HG03571 (cell line): ENCODE measurements at regions not wholly inside any gene's neighbourhood (a gene's known extent, or its start where the extent isn't known, plus 50 kb on each side); places are given as distances from the start of the nearest gene placed in this dataset.

Experiments used
- ATAC-seq: cut with Tn5 transposase; IDR thresholded peaks from one replicate; pipeline ENCODE4 v1.9.1; 2021; ENCODE audit not compliant: unreplicated experiment

GRCh38 chr10:21327289-21327993 is 198.0 kb downstream of the SKIDA1 start:
- ATAC-seq: no peak

- no peak for ATAC-seq
Measured at GRCh38 chr10:21326594-21327288, 198.7 kb downstream of the SKIDA1 start.

GRCh38 chr10:21318540-21319167 is 206.8 kb downstream of the SKIDA1 start:
- no peak for ATAC-seq

GRCh38 chr10:21317902-21318301 is 207.6 kb downstream of the SKIDA1 start:
- no peak for ATAC-seq

- no peak for ATAC-seq
Measured at GRCh38 chr10:21315645-21316220, 209.7 kb downstream of the SKIDA1 start.

GRCh38 chr10:21314906-21315644 is 210.4 kb downstream of the SKIDA1 start:
- ATAC-seq: no peak

- ATAC-seq: no peak
Measured at GRCh38 chr10:21314111-21314626, 211.3 kb downstream of the SKIDA1 start.

GRCh38 chr10:21313691-21314090 is 211.8 kb downstream of the SKIDA1 start:
- no peak for ATAC-seq

GRCh38 chr10:21311426-21311825 is 214.1 kb downstream of the SKIDA1 start:
- ATAC-seq: no peak

- ATAC-seq: no peak
Measured at GRCh38 chr10:21309427-21309826, 216.1 kb downstream of the SKIDA1 start.

GRCh38 chr10:21308946-21309345 is 216.5 kb downstream of the SKIDA1 start:
- no peak for ATAC-seq

- ATAC-seq: no peak
Measured at GRCh38 chr10:21308018-21308417, 217.5 kb downstream of the SKIDA1 start.

- no peak for ATAC-seq
Measured at GRCh38 chr10:21304608-21305007, 220.9 kb downstream of the SKIDA1 start.

- ATAC-seq: no peak
Measured at GRCh38 chr10:21304198-21304597, 221.3 kb downstream of the SKIDA1 start.

GRCh38 chr10:21300551-21300950 is 224.9 kb downstream of the SKIDA1 start:
- ATAC-seq: no peak

GRCh38 chr10:21299330-21299729 is 226.2 kb downstream of the SKIDA1 start:
- no peak for ATAC-seq

- no peak for ATAC-seq
Measured at GRCh38 chr10:21298701-21299100, 226.8 kb downstream of the SKIDA1 start.

- ATAC-seq: no peak
Measured at GRCh38 chr10:21297603-21298383, 227.7 kb downstream of the SKIDA1 start.

GRCh38 chr10:21296575-21297355 is 228.7 kb downstream of the SKIDA1 start:
- ATAC-seq: no peak
